GM21723 (cell line): ENCODE measurements at regions not wholly inside any gene's neighbourhood (a gene's known extent, or its start where the extent isn't known, plus 50 kb on each side); places are given as distances from the start of the nearest gene placed in this dataset.

Experiments
- ATAC-seq: cut with Tn5 transposase; IDR thresholded peaks from one replicate; pipeline ENCODE4 v1.9.1; 2021; ENCODE audit warnings: mild to moderate bottlenecking, moderate library complexity; ENCODE audit not compliant: unreplicated experiment

DNA sequence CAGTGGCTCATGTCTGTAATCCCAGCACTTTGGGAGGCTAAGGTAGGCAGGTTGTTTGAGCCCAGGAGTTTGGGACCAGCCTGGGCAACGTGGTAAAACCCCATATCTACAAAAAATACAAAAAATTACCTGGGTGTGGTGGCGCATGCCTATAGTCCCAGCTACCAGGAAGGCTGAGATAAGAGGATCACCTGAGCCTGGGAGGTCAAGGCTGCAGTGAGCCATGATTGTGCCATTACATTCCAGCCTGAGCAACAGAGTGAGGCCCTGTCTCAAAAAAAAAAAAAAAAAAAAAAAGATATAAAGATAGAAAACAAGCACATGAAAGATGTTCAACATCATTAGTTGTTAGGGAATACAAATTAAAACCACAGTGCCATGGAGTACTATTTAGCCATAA is 65.3 kb upstream of the UGP2 start:
- ATAC-seq = no peak

DNA sequence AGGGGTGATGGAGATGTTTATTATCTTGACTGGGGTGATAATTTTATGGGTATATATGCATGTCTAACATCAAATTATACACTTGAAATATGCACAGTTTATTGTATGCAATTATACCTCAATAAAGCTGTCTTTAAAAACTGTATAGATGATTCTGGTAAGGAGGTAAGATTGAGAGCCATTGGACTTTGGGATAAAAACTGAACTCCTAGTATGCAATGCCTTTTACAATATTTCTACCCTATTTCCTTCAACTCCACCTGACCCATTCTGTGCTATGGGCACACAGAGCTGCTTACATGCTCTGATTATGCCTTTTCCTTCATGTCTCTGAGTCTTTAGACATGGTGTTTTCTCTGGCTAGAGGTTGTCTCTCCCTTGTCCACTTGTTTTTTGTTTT is 63.9 kb upstream of the UGP2 start:
- ATAC-seq = no peak

DNA sequence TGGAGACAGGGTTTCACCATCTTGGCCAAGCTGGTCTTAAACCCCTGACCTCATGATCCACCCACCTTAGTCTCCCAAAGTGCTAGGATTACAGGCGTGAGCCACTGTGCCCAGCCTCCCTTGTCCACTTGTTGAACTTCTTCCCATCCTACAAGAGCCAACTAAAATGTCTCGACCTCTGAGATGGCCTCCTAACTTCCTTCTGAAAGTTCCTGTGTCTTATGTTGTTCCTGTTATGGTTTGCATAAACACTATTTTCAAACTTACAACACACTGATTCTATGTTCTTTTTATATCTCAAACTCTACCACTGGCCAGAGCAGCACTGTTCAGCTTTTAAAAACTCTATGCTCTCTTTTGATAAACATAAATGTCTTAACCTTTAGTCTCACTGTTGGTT is 63.3 kb upstream of the UGP2 start:
- ATAC-seq = no peak

DNA sequence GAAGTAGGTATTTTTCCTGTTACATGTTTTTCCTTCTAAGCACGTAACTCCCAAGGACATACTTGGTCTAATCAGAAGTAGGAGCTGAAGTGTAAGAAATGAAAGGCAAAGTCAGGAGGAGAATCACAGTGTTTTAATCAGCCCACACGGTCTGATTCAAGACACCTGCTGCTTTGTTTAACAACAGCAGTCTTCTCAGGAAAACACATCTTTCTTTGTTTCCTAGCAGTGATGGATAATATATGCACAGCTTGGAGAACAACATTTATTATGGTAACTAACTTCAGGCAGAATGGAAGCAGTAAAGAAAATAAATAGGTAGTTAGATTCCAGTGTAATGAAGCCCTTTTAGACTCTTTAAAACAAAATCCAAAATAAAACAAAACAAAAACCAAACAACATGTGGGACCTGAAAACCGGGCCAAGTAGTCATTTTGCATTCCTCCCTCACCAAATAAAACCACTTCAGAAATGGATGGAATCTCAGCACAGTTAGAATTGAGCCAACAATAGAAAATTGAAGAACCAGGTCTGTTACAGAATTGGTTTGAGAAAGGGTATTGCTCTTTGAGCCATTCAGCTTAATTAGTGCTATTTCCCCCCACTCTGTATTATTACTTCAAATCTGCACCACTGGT is 61.1 kb upstream of the UGP2 start:
- ATAC-seq = no peak

DNA sequence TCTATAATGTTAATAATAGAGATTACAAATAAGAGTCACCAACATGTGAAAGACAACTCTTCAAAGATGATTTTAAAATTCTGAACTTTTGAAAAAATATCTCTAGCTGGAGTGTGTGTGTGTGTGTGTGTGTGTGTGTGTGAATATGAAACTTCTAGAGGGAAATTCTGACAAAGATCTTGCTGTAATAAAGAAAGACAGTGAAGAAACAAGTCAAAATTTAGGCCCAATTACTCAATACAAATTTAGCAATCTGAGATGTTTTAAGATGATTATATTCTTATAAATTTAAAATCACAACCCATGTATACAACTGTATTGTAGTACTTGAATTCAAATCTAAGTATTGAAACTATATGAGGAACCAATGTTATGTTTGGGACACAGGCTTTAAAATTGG is 57.2 kb upstream of the UGP2 start:
- no peak for ATAC-seq

DNA sequence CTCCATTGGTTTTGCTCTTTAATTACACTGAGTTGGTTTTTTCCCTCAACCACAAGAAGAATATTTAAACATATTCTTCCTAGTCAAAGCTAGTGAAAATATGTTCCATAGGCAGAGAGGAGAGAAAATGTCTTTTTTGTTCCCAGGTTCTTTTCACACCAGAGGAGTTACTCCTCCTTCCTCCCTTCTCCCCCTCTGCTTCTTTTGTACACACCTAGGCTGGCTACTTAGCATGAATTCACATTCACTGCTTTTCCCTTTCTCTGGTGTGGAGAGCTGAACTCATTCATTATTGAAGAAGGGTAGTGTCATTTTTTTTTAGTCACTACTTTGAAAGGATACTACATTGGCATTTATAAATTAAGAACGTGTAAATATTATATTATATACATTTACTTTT is 56.6 kb upstream of the UGP2 start:
- no peak for ATAC-seq

DNA sequence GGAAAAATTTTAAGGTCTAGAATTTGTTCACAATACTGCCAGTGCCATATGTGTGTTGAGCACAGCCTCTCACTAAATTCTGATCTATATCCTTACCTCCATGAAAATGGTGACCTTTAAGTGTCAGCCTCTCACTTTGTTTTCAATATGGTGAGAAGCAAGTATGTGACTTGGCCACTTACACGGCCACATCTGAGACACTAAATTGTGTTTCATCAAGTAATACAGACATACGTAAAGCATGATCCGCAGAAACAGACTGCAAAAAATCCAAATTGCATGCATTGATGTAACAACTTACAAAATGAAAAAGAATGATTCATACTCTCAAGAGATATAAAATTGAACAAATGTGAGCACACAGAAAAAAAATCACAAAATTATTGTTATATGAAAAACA is 55.2 kb upstream of the UGP2 start:
- ATAC-seq = no peak

DNA sequence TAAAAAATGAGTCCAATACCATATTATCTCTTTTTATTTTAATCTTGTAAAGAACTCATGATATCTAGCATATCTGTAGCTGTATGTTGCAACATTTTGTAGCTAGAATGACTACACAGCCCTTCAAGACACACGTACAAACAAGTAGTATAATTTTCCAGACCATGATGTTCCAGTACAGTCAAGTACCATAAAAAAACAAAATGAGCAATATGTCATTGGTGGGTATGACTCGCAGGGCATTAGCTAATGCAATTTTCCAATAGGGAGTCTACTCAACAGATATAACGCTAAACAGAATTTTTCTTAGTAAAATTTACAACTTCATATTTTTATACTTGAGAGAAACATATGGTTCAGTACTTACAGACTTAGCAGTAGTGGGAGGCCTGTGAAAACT is 53.6 kb upstream of the UGP2 start:
- ATAC-seq = no peak

DNA sequence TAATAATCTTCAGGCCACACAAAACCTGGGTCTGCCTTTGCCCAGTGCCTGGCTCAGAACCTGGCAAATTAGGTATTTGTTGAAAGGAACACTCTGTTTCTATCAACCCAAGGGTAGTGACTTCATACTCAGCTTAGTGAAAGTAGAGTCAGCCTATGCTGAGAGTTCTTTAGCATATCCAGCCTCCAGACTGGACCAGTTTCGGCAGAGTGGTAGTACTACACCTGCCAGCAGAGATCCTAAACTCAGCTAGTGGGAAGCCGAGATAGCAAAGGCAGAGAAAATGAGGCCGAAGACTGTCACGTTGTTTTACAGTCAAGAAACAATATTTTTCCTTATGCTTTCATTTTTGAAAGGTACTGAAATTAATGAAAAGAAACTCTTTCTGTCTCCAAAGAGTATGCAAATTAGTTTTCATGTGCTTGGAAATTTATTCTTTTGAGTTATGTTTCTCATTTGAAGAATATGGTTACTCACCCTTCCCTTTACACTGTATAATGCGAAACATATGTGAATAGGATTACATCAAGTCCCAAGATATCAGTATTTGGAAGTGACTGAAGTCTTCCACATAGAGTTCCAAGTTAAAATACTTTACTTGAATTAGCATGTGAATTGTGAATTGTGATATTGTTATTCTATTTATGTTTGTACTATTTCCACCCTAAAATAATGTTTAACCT is 52.2 kb upstream of the UGP2 start:
- no peak for ATAC-seq

DNA sequence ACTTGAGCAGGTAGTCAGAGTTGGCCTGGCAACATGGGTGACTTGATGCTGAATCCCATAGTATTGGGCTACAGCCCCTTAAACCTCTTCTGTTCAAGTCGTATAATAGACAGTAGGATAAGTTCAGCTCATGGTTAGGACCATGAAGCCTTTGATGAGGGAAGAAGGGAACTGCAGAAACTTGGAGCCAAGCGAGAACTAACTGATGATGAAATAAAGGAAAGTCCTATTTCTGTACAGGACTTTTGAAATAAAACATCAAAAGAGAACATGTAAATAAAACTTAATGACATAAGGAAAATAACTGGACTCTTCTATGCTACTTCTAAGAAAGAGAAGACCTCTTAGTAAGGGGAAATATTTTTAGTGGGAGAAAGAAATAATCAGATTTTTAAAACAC is 51.2 kb upstream of the UGP2 start:
- no peak for ATAC-seq

DNA sequence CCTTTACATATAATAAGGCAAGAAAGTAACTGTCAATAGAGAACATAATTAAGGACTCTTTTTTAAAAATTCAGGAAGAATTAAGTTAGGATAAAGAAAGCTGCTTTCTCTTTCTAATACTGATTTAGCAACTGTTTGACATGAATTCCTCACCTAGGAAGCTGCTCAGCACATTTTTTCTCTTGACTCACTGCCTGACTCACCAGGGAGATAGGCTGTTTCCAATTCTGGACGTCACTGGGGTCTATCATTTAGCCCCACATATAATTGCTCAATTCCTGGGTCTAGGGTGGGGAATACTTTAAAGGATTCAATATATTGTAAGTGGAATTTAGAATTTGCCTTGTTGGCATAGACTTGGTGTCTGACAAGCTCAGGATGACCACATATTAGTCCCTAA is 50.8 kb upstream of the UGP2 start:
- no peak for ATAC-seq

DNA sequence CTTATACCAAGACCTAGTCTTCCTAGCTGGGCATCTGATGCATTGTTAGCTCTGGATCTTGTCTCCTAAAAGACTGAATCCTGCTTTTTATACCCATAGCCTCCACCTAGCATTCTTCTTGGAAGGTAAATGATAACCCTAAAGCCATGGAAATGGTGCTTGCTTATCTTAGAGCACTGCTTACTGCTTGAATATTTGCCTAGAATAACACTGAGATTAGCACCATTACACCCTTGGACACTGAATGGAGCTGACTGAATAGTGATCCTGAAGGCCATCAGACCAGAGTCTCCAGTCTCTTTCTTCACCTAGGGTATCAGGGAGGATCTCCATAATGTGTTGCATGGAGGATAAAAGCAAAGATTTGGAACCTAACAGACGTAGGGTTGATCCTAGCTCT is 50.3 kb upstream of the UGP2 start:
- ATAC-seq = no peak
